GM19397 (cell line): ENCODE measurements at regions not wholly inside any gene's neighbourhood (a gene's known extent, or its start where the extent isn't known, plus 50 kb on each side); places are given as distances from the start of the nearest gene placed in this dataset.

ENCODE experiments used
- ATAC-seq: cut with Tn5 transposase; IDR thresholded peaks from one replicate; pipeline ENCODE4 v1.9.1; 2021; ENCODE audit warnings: mild to moderate bottlenecking, moderate library complexity; ENCODE audit not compliant: unreplicated experiment

DNA sequence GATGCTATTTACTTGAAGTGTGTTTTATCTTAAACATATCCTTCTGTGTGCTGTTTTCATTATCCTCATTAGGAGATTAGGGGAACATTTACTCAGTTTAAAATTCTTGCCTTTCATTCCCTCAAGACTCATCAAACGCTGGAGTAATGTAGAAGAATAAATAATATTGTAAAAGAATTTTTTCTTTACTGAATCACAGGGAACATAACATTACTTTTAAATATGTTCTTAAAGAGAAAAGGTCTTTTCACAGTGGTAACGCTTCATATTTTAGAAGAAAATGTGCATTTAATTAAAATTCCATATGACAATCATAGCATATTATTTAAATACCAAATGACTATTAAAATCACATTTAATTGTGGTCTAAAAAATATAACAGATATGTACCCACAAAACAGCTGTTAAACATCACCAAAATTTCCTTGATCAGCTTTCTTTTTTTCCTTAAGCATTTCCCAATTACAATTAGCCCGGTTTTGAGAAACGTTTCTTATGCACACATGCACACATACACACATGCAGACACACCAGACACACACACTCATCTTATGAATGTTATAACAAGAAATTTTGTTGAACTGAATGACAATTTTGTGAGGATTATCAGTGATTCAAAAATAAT is 102.0 kb upstream of the GLI3 start:
- ATAC-seq: no peak

- no peak for ATAC-seq
Measured at GRCh38 chr7:42338231-42338915, 101.4 kb upstream of the GLI3 start.

DNA sequence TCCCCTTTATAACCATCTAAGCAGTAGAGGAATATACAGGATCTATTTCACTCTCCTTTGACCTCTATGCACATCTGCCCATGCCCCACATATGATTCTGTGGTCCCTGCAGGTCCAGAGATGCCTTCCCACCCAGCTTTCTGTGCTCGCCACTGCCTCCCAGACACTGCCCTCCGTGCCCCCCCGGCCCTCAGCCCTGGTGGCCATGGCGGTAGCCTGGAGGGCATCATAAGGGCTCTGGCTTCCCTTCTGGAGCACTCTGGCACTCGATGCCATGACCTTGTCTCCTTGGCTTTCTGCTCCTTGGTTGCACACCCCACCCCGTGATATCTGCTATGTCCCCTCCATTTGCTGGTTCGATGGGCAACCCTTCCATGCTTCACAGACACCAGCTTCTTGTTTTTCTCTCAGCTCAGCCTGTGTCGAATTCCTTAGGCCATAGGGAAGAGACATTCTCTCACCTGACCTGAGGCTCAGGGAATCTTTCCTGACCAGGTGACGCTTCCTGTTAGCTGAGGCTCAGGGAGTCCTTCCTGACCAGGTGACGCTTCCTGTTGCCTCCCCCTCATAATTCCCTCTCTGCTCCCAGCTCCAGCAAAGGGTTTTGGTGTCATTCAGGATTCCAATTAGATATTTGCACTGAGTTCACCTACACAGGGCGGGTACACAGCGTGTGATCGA is 100.4 kb upstream of the GLI3 start:
- ATAC-seq: no peak

GRCh38 chr7:42332605-42333222 is 95.7 kb upstream of the GLI3 start:
- ATAC-seq: no peak

GRCh38 chr7:42319631-42320030 is 82.6 kb upstream of the GLI3 start:
- ATAC-seq: no peak

DNA sequence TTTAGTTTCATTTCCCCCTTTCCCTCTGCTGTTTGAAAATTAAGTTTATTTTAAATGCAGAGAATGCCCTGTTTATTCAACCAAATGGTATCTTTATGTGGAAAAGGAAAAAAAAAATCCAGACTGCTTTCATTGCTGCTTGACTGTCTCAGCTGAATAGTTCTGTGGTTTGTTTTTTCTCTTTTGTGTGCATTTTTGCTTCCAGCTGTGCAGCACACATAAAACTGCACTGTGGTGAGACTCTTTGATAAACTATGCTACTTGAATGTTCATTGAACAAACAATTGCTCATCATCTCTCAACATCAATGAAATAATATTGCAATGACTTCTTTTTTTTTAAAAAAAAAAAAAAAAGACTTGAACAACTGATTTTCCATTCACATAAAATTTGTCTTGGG is 78.6 kb upstream of the GLI3 start:
- no peak for ATAC-seq

DNA sequence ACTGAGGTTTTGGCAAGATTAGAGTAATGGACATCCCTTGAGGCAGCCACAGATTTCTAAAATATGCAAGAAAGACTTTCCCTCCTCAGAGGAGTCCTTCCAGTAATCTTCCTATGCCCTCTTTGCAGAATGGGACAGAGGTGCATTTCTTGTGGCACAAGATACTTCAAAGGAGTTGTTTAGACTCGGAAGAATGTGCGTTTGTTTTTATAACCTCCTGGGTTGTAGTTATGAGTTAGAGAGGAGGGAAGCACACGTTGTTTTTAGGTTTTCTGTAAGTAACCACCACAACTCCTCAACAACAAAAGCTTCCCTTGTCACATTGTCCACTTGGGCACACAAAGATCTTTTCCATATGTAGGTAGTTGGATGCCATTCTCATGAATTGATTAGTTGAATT is 78.1 kb upstream of the GLI3 start:
- no peak for ATAC-seq

DNA sequence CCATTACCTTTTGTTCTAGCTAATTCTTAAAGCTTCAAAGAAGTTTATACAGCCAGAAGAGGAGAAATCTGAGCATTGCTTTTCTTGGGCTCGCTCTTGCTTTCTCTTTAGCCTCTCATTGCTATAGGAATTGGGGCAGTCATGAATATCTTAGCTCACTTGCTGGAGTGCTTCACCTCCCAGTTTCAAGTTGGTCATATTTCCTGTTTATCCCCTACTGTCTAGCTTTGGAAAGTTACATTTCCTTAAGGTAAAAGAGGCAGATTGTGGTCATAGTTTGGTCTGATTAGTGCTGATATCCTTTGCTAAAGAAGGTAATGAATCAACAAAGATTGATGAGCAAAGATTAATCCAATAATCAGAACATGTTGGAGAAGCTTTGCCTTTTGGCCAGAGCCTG is 77.7 kb upstream of the GLI3 start:
- ATAC-seq: no peak

GRCh38 chr7:42311195-42311594 is 74.2 kb upstream of the GLI3 start:
- no peak for ATAC-seq

DNA sequence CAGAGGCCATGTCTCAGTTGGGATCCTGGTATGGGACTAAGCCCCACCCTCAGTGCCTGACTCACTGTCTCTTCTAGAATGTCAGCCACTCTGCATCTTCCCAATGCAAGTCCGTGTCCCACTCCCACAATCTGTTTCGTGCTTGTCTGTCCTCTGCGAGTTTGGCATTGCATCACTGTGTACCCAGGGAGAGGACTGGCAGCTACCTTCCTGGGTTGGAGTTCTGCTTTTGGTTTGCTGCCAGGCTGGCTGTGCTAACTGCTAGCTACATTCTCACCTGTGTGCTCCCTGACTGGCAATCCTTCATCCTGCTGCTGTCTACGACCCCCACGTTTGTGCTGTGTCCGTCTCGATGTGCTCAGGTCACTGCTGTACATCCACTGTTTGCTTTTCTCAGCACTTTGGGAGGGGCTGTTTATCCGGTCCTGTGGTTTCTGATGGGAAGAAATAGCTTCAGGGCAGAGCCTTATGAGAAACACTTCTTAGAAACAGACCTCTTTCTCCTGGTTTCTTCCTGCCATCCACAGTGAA is 56.0 kb upstream of the GLI3 start:
- ATAC-seq: no peak

DNA sequence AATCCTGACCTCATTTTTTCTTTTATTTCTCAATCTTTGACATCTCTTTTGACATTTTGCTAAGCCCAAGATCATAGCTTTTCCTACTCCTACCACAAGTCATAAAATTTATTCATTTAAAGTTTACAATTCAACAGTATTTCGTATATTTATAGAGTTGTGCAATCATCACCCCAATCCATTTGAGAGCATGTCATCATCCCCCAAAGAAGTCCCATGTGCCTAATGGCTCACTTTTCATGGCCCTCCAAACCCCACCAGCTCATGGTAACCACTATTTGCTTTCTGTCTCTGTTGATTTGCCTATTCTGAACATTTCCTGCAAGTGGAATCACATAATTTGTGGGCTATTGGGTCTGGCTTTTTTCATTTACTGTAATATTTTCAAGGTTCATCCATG is 52.5 kb upstream of the GLI3 start:
- no peak for ATAC-seq
